GM18508 (cell line): ENCODE measurements at regions not wholly inside any gene's neighbourhood (a gene's known extent, or its start where the extent isn't known, plus 50 kb on each side); places are given as distances from the start of the nearest gene placed in this dataset.
"Not testable (repeated sequence)": the region's sequence is repeated elsewhere in the genome, so short reads cannot be mapped to it uniquely, and the experiment has no call there.

Source experiments
- ATAC-seq: cut with Tn5 transposase; IDR thresholded peaks from one replicate; pipeline ENCODE4 v1.9.1; 2021; ENCODE audit warnings: moderate number of reproducible peaks; ENCODE audit not compliant: insufficient read depth, unreplicated experiment

- no peak for ATAC-seq
These were observed 57.1 kb upstream of the KIF2B start for GRCh38 chr17:53765609-53766008.

- ATAC-seq: no peak
These were observed 57.6 kb upstream of the KIF2B start for GRCh38 chr17:53765129-53765528.

DNA sequence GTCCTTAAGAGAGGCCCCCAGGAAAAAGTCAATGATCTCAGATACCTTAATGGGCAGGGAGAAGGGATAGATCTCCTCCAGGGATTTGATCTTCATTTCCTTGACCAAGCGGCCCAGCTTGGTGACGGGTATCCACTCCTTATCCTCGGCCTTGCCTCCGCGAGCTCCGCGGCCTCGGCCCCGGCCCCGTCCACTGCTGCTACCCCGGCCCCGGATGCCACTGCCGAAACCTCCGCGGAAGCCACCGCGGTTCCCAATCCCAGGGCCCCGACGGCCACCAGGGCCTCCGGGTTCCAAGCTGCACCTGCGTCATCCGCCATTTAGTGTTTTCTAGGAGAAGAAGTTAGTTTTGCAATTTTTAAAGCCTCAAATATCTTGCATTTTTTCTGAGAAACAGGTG, 65.2 kb upstream of the KIF2B start:
- no peak for ATAC-seq

- ATAC-seq: not testable (repeated sequence)
These were observed 65.6 kb upstream of the KIF2B start for GRCh38 chr17:53757116-53757515.

DNA sequence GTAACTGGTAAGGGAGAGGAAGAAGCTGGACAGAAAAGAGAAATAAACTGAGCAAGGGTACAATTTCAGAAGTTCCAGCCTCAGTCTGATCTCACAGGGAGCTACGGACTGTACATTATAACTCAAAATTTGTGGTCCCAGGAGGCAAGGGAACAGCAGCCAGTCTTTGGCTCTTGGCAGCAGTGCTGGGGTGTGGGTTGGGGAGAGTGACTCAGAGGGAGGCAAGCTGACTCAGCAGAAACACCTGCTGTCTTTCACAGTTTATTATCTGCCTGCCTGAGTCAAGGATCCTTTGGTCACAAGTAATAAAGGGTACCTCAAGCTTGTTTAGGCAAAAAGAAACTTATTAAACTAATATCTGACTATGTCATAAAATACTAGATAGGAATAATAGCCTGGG, 73.5 kb upstream of the KIF2B start:
- ATAC-seq: no peak

DNA sequence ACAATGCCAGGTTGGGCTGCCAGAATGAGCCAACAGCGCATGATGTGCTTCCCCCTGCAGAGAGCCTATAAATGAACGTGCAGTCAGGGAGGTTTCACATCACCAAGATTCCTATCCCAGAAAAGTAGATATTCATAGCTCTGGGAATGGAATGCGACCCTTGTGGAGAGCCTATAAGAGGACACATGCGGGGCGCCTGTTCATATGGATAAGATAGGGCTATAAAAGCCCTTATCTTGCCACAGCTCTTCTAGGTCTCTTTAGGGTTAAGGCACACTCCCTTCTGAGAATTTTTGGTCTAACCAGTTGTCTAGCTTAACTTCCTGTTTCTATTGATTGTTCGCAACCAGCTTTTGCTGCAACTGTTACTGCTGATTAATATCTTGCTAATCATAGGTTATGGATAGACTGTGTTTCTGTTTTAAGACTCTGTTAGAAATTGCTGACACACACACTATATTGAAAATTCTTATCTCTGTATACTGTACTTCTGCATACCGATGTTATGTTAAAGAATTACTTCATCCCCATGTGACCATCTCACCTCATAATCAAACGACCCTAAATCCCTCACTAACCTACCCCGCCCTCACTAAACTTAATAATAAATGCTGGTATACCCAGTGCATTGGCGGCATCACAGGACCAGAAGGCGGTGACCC, 74.4 kb upstream of the KIF2B start:
- not testable (repeated sequence) for ATAC-seq

DNA sequence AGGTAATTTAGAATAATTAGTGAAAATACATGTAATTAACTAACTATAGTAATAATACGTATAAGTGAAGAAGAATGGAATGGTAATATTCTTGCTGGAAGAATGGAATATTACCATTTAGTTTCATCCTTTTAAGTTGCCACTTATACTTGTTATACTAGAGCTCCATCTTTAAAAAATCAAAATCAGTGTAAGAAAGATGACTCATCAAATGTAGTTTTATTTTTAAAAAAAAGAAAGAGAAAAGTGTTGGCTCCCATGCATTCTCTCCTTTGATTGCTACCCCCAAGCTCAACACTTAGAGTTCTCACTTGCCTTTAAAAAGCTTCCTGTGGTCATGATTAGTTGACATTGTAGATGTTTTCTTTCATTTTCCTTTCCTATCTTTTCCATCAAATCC, 82.4 kb upstream of the KIF2B start:
- ATAC-seq: no peak

- ATAC-seq: no peak
These were observed 86.0 kb upstream of the KIF2B start for GRCh38 chr17:53736516-53737240.

- ATAC-seq: no peak
These were observed 98.0 kb upstream of the KIF2B start for GRCh38 chr17:53724726-53725125.

DNA sequence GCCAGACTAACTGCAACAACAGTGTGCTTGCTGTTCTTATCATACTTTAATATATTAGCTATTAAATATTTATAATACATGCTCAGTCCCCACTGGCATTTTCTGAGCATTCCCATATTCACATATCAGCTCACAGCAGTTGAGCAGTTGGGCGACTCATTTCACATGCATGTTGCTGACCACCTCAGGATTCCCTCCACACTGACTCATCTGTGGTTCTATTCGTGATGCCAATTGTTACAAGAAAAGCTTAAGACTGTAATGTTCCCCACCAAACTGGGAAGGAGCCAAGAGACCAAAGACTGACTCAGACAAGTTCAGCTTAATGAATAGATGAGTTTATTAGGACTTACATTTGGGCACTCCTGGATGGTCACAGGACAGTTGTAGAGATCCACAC, 100.3 kb upstream of the KIF2B start:
- ATAC-seq: no peak

- no peak for ATAC-seq
These were observed 101.6 kb upstream of the KIF2B start for GRCh38 chr17:53721101-53721500.

DNA sequence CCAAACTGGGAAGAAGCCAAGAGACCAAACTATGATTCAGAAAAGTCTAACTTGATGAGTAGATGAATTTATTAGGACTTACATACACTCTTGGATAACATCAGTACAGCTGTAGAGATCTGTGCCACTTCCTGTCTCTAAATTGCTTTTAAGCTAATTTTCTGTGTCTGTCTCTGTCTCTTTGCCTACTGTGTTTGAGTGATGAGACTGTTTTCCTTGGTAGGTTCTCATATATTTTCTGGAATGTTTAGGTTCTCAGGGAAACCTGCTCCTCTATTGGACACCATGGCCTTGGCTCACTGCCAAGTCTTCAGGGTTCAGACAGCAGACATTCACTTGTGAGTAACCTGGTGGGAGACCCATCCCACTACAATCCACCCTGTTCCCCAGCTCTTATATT, 103.5 kb upstream of the KIF2B start:
- ATAC-seq: no peak

GRCh38 chr17:53707566-53707965, 115.2 kb upstream of the KIF2B start:
- ATAC-seq: no peak

DNA sequence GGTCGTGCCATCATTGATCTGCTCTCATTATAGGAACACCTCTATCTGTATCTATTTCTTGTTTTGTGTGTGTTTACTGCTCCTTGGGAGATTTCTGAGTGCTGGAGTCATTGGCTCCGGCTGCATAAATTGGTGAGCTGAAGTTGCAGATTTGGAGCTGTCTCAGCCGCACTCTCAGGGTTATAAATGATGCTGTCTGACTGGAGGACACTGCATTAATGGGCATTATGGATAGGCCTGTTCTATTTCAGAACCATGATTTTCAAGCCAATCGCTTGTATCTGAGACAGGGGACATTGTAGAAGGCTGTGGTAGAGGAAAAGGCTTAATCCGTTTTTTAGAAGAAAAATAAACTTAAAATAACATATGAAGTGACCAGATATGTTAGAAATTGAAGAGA, 126.4 kb upstream of the KIF2B start:
- ATAC-seq: no peak

GRCh38 chr17:53687324-53687723, 135.4 kb upstream of the KIF2B start:
- no peak for ATAC-seq

DNA sequence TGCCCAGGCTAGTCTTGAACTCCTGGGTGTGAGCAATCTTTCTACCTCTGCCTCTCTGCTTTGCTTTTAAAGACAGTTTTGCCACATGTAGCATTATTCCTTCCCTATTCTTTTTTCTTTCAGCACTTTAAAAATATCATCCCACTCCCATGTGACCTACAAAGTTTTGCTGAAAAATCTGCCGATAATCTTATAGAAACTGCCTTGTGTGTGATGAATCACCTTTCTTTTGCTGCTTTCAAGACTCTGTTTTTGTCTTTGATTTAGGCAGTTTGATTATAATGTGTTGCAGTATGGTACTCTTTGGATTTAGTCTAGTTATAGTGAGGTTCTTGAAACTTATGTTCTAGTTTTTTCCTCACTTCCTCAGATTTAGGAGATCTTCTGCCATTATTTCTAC, 142.0 kb upstream of the KIF2B start:
- ATAC-seq: no peak

GRCh38 chr17:53668854-53669253, 153.9 kb upstream of the KIF2B start:
- no peak for ATAC-seq

DNA sequence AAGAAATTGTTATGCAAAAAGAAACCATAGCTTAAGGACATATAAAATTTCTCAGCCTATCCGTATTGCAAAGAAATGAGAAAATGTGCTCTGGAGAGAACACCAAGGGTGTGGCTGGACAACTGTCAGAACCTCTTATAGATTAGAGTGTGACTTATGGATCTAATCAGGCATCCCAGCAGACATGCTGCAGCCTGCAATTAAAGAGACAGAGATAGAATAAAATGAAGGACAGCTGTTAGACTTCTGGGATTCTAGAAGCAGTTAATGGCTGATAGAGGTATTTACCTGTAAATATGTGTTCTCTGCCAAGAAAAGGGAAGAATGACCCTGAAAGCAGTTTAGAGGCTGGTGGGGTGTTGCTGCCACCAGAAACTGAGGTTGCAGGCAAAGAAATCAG, 160.1 kb upstream of the KIF2B start:
- ATAC-seq: no peak

GRCh38 chr17:53659181-53659580, 163.5 kb upstream of the KIF2B start:
- no peak for ATAC-seq

DNA sequence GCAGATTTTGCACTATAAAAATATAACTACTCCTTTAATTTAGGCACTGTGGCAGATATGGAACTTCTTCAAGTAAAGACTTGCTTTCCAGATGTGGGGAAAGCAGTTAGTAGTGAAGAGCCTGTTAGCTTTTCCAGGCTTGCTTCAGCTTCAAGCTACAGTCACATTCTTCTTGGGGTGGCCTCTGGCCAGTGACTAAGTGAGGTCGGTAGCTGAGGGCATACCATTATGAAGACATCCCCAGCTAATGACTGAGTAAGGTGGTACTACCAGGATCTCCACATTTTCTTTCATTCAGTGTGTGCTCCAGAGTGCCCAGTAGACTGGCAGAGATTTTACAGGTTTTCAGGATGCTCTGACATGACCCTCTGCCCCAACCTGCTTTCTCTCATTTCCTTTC, 167.1 kb upstream of the KIF2B start:
- no peak for ATAC-seq

DNA sequence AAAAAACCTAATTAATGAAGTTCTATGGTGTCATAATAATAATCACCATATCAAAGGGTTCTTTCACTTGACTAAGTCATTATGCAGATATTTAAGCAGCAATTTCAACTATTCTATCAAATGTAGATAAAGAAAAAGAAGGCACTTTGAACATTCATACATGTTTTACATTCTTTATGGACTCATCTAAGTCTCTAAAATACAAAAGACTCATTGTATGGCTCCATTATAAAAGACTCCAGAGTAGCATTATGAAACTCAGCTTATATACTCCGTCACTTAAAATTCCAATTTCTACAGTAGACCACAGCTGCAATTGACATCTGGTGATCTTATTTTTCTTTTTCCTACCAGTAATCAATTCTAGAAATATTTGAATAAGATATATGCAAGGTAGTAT, 173.5 kb upstream of the KIF2B start:
- no peak for ATAC-seq

DNA sequence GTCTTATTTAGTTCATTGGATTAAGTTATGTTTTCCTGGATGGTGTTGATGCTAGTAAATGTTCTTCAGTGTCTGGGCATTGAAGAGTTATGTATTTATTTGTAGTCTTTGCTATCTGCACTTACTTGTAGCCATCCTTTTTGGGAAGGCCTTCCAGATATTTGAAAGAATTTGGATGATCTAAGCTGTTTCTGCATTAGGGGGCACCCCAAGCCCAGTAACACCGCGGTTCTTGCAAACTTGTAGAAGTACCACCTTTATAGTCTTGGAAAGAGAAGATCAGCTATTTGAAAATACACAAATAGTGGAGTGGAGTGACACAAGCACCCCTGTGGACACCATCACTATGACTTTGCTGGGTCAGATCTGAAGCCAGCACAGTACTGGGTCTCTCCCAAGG, 175.9 kb upstream of the KIF2B start:
- no peak for ATAC-seq
